ENCODE measurements at regions not wholly inside any gene's neighbourhood (a gene's known extent, or its start where the extent isn't known, plus 50 kb on each side); places are given as distances from the start of the nearest gene placed in this dataset.

DNA sequence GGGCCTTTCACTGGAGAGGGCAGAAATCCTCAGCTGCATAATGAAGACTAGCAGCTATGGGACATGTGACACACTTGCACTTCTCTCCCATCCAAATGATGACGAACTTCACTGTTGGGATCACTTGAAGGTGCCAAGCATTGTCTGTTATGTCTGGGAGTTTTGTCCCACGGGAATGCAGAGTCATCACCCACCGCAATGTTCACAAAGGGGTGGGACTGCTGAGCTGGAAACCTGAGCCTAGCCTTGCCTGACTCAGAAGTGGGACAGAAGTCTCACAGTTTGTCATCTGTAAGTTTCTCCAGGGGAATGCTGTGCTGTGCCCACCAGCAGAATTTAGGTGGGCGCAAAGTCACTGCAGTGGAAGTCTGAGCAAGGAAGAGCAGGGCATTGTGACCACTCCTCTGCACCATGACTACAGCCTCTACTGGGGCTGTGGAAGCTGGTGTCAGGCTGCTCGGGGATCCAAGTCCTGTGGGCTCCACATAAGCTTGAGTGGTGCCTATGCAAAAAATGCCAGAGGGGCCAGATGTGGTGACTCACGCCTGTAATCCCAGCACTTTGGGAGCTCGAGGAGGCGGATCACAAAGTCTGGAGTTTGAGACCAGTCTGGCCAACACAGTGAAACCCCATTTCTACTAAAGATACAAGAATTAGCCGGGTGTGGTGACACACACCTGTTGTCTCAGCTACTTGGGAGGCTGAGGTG lies 472.0 kb upstream of the CNTNAP2 start:
- no peak for TF ChIP-seq POLR2A (conservative IDR thresholded peaks at IDR 0.05)
- TF ChIP-seq CBX3 (IDR thresholded peaks at IDR 0.05; ENCODE audit: borderline replicate concordance in 1 of 2, low read length in 2 of 2) = no peak
- TF ChIP-seq RCOR1 (IDR thresholded peaks at IDR 0.05; ENCODE audit: borderline replicate concordance in 1 of 2, low read depth in 2 of 2, low read length in 2 of 2) = no peak
- TF ChIP-seq BHLHE40 (IDR thresholded peaks at IDR 0.05; ENCODE audit: low read length) = no peak
- TF ChIP-seq E2F4 (CRISPR knock-in tag; IDR thresholded peaks at IDR 0.05; ENCODE audit: low read depth) = no peak
- no peak for TF ChIP-seq CAMTA2 (CRISPR knock-in tag; conservative IDR thresholded peaks at IDR 0.05)
- TF ChIP-seq CTCF (IDR thresholded peaks at IDR 0.05 in 2 of 3, conservative IDR thresholded peaks at IDR 0.05 in 1 of 3; ENCODE audit: insufficient read depth in 2 of 3, low read depth in 1 of 3, low read length in 3 of 3) = no peak

Data from K562 (cell line).